Neural progenitor cell (in vitro differentiated cells): ENCODE measurements at regions not wholly inside any gene's neighbourhood (a gene's known extent, or its start where the extent isn't known, plus 50 kb on each side); places are given as distances from the start of the nearest gene placed in this dataset.

ENCODE experiments used
- DNase-seq: peaks from one replicate; pipeline ENCODE4 v3.0.0-alpha.2; 2016; ENCODE audit warnings: low spot score
- H2AFZ ChIP-seq: fragments of 200-600 bp; sonication (generic); replicated peaks from 2 replicates; pipeline ENCODE4 v1.6.1; 2016; ENCODE audit warnings: antibody characterized with exemption
- H3F3A ChIP-seq: fragments of 200-600 bp; sonication (generic); 2 replicates; pipeline ENCODE4 v1.6.1; 2016; ENCODE audit warnings: antibody characterized with exemption, low read depth
- H3K27ac ChIP-seq: fragments of 200-600 bp; sonication (generic); 2 replicates; pipeline ENCODE4 v1.5.1; 2016; ENCODE audit warnings: mild to moderate bottlenecking
- H3K27me3 ChIP-seq: fragments of 200-600 bp; sonication (generic); 2 replicates; pipeline ENCODE4 v1.6.1; 2016; ENCODE audit warnings: mild to moderate bottlenecking, moderate library complexity
- H3K36me3 ChIP-seq: fragments of 200-600 bp; sonication (generic); 2 replicates; pipeline ENCODE4 v1.5.1; 2016
- H3K4me1 ChIP-seq: fragments of 200-600 bp; sonication (generic); 2 replicates; pipeline ENCODE4 v1.6.1; 2016; ENCODE audit warnings: mixed run types
- H3K4me2 ChIP-seq: fragments of 200-600 bp; sonication (generic); 2 replicates; pipeline ENCODE4 v1.6.1; 2016
- H3K4me3 ChIP-seq: fragments of 200-600 bp; sonication (generic); 2 replicates; pipeline ENCODE4 v1.5.1; 2016
- H3K79me2 ChIP-seq: fragments of 200-600 bp; sonication (generic); 2 replicates; pipeline ENCODE4 v1.6.1; 2016; ENCODE audit warnings: low read depth
- H3K9ac ChIP-seq: fragments of 200-600 bp; sonication (generic); 2 replicates; pipeline ENCODE4 v1.6.1; 2016
- H3K9me3 ChIP-seq: fragments of 200-600 bp; sonication (generic); 2 replicates; pipeline ENCODE4 v1.5.1; 2016; ENCODE audit warnings: low read depth
- H4K20me1 ChIP-seq: fragments of 200-600 bp; sonication (generic); 2 replicates; pipeline ENCODE4 v1.6.1; 2016; ENCODE audit warnings: low read depth
- H3K27ac Mint-ChIP-seq: 3 replicates; pipeline ENCODE4 v1.8.0; 2021; ENCODE audit warnings: mixed read lengths
- H3K27me3 Mint-ChIP-seq: 2 replicates; pipeline ENCODE4 v1.8.0; 2022; ENCODE audit warnings: low read depth, mild to moderate bottlenecking, inconsistent platforms, moderate library complexity, mixed read lengths; ENCODE audit not compliant: insufficient read depth
- H3K36me3 Mint-ChIP-seq: 3 replicates; pipeline ENCODE4 v1.8.0; 2021; ENCODE audit warnings: mixed read lengths
- H3K4me1 Mint-ChIP-seq: 3 replicates; pipeline ENCODE4 v1.8.0; 2021; ENCODE audit warnings: mixed read lengths
- H3K4me3 Mint-ChIP-seq: 3 replicates; pipeline ENCODE4 v1.8.0; 2021; ENCODE audit warnings: mild to moderate bottlenecking, moderate library complexity, mixed read lengths
- H3K9me3 Mint-ChIP-seq: 3 replicates; pipeline ENCODE4 v1.8.0; 2020; ENCODE audit warnings: mixed read lengths
- CTCF ChIP-seq: fragments of 200-600 bp; sonication (generic); IDR thresholded peaks from 2 replicates; pipeline ENCODE4 v1.5.1; 2017; ENCODE audit warnings: antibody characterized with exemption, mild to moderate bottlenecking
- EZH2 ChIP-seq: fragments of 200-600 bp; sonication (generic); IDR thresholded peaks from 2 replicates; pipeline ENCODE4 v1.6.1; 2017; ENCODE audit warnings: antibody characterized with exemption, mild to moderate bottlenecking, moderate library complexity
- EZH2phosphoT487 ChIP-seq: fragments of 200-600 bp; sonication (generic); IDR thresholded peaks from 2 replicates; pipeline ENCODE4 v1.6.1; 2017; ENCODE audit warnings: antibody characterized with exemption

GRCh38 chr12:105587237-105587636 is 256.7 kb downstream of the C12orf75 start:
- Histone ChIP-seq H3K4me2 (no peak overlapping the region), H2AFZ (no peak overlapping the region), H3K9ac (no peak overlapping the region), H3K36me3 (no peaks in the 10 kb centered on the region), H3K27ac (no peak overlapping the region), H3K4me1 (no peaks in the 10 kb centered on the region), H4K20me1 (no peaks in the 10 kb centered on the region), H3K27me3 (no peaks in the 10 kb centered on the region), H3K79me2 (no peaks in the 10 kb centered on the region), H3K9me3 (no peaks in the 10 kb centered on the region), H3K4me3 (no peak overlapping the region), H3F3A (no peaks in the 10 kb centered on the region)
- Mint-ChIP-seq H3K36me3 (no peaks in the 10 kb centered on the region), H3K9me3 (no peaks in the 10 kb centered on the region), H3K27ac (no peak overlapping the region), H3K27me3 (no peaks in the 10 kb centered on the region), H3K4me3 (no peak overlapping the region), H3K4me1 (peaks cover 2% of the 10 kb centered on the region)
- no peak for DNase-seq
- TF ChIP-seq CTCF: no peak
- no peak for TF ChIP-seq EZH2phosphoT487
- TF ChIP-seq EZH2: no peak

GRCh38 chr12:105588106-105588505 is 257.6 kb downstream of the C12orf75 start:
- H3K9ac ChIP-seq: no peak overlapping the region
- no peaks in the 10 kb centered on the region for H3K9me3 ChIP-seq
- no peaks in the 10 kb centered on the region for H3K79me2 ChIP-seq
- no peak overlapping the region for H3K4me3 ChIP-seq
- H3K4me1 Mint-ChIP-seq: peaks cover 2% of the 10 kb centered on the region
- no peaks in the 10 kb centered on the region for H3K9me3 Mint-ChIP-seq
- H3K27ac Mint-ChIP-seq: no peak overlapping the region
- H3K27me3 ChIP-seq: no peaks in the 10 kb centered on the region
- TF ChIP-seq EZH2phosphoT487: no peak
- no peak for TF ChIP-seq CTCF
- no peak for TF ChIP-seq EZH2
- H3K36me3 Mint-ChIP-seq: no peaks in the 10 kb centered on the region
- no peaks in the 10 kb centered on the region for H3F3A ChIP-seq
- no peak for DNase-seq
- no peaks in the 10 kb centered on the region for H3K36me3 ChIP-seq
- no peaks in the 10 kb centered on the region for H3K4me1 ChIP-seq
- no peak overlapping the region for H3K4me3 Mint-ChIP-seq
- H2AFZ ChIP-seq: no peak overlapping the region
- no peak overlapping the region for H3K4me2 ChIP-seq
- H4K20me1 ChIP-seq: no peaks in the 10 kb centered on the region
- H3K27me3 Mint-ChIP-seq: no peaks in the 10 kb centered on the region
- H3K27ac ChIP-seq: no peak overlapping the region

GRCh38 chr12:105590571-105590970 is 260.1 kb downstream of the C12orf75 start:
- H3K36me3 Mint-ChIP-seq: no peaks in the 10 kb centered on the region
- DNase-seq: no peak
- no peaks in the 10 kb centered on the region for H4K20me1 ChIP-seq
- H3K4me3 ChIP-seq: no peak overlapping the region
- no peaks in the 10 kb centered on the region for H3K27me3 Mint-ChIP-seq
- no peak overlapping the region for H3K4me2 ChIP-seq
- H3K27ac ChIP-seq: no peak overlapping the region
- no peaks in the 10 kb centered on the region for H3K27me3 ChIP-seq
- H3K4me1 ChIP-seq: no peaks in the 10 kb centered on the region
- TF ChIP-seq CTCF (no peak), EZH2phosphoT487 (no peak), EZH2 (no peak)
- no peaks in the 10 kb centered on the region for H3K4me1 Mint-ChIP-seq
- H3K79me2 ChIP-seq: no peaks in the 10 kb centered on the region
- no peaks in the 10 kb centered on the region for H3K36me3 ChIP-seq
- H3K4me3 Mint-ChIP-seq: no peak overlapping the region
- no peak overlapping the region for H3K9ac ChIP-seq
- no peak overlapping the region for H2AFZ ChIP-seq
- H3K9me3 Mint-ChIP-seq: no peaks in the 10 kb centered on the region
- no peaks in the 10 kb centered on the region for H3F3A ChIP-seq
- H3K27ac Mint-ChIP-seq: no peak overlapping the region
- no peaks in the 10 kb centered on the region for H3K9me3 ChIP-seq

- Histone ChIP-seq H2AFZ (no peak overlapping the region), H3F3A (no peaks in the 10 kb centered on the region), H3K27ac (no peak overlapping the region), H4K20me1 (no peaks in the 10 kb centered on the region), H3K4me2 (no peak overlapping the region), H3K9me3 (no peaks in the 10 kb centered on the region), H3K4me3 (no peak overlapping the region), H3K27me3 (no peaks in the 10 kb centered on the region), H3K4me1 (peaks cover 7% of the 10 kb centered on the region), H3K79me2 (no peaks in the 10 kb centered on the region), H3K9ac (no peak overlapping the region), H3K36me3 (no peaks in the 10 kb centered on the region)
- Mint-ChIP-seq H3K27me3 (peaks cover 2% of the 10 kb centered on the region), H3K4me1 (peaks cover 14% of the 10 kb centered on the region), H3K27ac (no peak overlapping the region), H3K36me3 (no peaks in the 10 kb centered on the region), H3K9me3 (no peaks in the 10 kb centered on the region), H3K4me3 (no peak overlapping the region)
- no peak for DNase-seq
- TF ChIP-seq EZH2phosphoT487 (no peak), CTCF (no peak), EZH2 (no peak)
Observed at GRCh38 chr12:105595440-105595839, 264.9 kb downstream of the C12orf75 start.
